ENCODE measurements at regions not wholly inside any gene's neighbourhood (a gene's known extent, or its start where the extent isn't known, plus 50 kb on each side); places are given as distances from the start of the nearest gene placed in this dataset.

DNA sequence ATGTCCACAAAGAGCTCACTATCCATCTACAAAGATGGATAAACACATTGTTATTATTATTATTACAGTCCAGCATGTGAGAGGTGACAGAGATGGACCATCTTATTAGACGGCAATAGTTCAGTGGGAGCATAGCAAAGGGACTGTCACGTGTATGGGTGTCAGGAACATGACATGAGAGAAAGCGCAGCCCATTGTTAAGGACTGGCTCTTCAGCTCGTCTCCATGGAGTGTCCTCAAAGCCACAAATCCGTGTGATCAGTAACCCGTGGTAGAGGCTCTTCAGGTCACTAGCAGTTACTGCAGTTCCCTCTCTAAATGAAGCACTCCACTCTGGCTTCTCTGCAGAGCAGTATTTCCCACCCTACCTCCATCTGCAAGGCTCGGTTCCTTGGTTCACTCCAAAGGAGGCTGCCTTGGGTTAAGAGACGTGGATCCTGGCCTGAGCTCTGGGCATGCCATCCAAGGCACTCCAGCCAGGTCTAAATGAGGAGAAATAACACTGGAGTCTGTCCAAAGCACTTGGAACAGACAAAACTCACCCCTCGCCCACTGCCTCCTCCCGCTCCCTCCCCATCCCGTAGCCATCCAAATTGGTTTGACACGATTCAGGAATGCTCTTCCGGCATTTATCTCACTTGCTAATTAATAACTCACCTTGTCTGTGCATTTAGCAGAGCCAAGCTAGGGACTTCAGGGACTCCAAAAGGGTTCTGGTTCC, 122.3 kb upstream of the WWC1 start:
- TF ChIP-seq, protein P1, sequence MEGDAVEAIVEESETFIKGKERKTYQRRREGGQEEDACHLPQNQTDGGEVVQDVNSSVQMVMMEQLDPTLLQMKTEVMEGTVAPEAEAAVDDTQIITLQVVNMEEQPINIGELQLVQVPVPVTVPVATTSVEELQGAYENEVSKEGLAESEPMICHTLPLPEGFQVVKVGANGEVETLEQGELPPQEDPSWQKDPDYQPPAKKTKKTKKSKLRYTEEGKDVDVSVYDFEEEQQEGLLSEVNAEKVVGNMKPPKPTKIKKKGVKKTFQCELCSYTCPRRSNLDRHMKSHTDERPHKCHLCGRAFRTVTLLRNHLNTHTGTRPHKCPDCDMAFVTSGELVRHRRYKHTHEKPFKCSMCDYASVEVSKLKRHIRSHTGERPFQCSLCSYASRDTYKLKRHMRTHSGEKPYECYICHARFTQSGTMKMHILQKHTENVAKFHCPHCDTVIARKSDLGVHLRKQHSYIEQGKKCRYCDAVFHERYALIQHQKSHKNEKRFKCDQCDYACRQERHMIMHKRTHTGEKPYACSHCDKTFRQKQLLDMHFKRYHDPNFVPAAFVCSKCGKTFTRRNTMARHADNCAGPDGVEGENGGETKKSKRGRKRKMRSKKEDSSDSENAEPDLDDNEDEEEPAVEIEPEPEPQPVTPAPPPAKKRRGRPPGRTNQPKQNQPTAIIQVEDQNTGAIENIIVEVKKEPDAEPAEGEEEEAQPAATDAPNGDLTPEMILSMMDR (IDR thresholded peaks at IDR 0.05) = no peak
- no peak for TF ChIP-seq POLR2A (IDR thresholded peaks at IDR 0.05)
